ENCODE measurements at regions not wholly inside any gene's neighbourhood (a gene's known extent, or its start where the extent isn't known, plus 50 kb on each side); places are given as distances from the start of the nearest gene placed in this dataset.

- intact Hi-C loops (cut with DNase I): no loop called here
- Histone ChIP-seq H3K9me3 (no peaks in the 10 kb centered on the region), H3K4me1 (no peaks in the 10 kb centered on the region), H3K4me3 (no peak overlapping the region), H3K36me3 (no peaks in the 10 kb centered on the region), H3K27ac (no peak overlapping the region), H3K27me3 (no peaks in the 10 kb centered on the region)
- no peak for DNase-seq (ENCODE audit: extremely low spot score in 2 of 2)
- TF ChIP-seq POLR2A (IDR thresholded peaks at IDR 0.05): no peak
- no peak for TF ChIP-seq POLR2AphosphoS5 (IDR thresholded peaks at IDR 0.05; ENCODE audit: insufficient read depth in 1 of 2, low read depth in 1 of 2)
- TF ChIP-seq, protein P1, sequence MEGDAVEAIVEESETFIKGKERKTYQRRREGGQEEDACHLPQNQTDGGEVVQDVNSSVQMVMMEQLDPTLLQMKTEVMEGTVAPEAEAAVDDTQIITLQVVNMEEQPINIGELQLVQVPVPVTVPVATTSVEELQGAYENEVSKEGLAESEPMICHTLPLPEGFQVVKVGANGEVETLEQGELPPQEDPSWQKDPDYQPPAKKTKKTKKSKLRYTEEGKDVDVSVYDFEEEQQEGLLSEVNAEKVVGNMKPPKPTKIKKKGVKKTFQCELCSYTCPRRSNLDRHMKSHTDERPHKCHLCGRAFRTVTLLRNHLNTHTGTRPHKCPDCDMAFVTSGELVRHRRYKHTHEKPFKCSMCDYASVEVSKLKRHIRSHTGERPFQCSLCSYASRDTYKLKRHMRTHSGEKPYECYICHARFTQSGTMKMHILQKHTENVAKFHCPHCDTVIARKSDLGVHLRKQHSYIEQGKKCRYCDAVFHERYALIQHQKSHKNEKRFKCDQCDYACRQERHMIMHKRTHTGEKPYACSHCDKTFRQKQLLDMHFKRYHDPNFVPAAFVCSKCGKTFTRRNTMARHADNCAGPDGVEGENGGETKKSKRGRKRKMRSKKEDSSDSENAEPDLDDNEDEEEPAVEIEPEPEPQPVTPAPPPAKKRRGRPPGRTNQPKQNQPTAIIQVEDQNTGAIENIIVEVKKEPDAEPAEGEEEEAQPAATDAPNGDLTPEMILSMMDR (IDR thresholded peaks at IDR 0.05): no peak
Measured at GRCh38 chr13:109351236-109351635, 435.1 kb downstream of the IRS2 start.

- Histone ChIP-seq H3K4me3 (no peak overlapping the region), H3K27ac (no peak overlapping the region), H3K36me3 (no peaks in the 10 kb centered on the region), H3K9me3 (no peaks in the 10 kb centered on the region), H3K27me3 (no peaks in the 10 kb centered on the region), H3K4me1 (no peaks in the 10 kb centered on the region)
- no peak for DNase-seq (ENCODE audit: extremely low spot score in 2 of 2)
- TF ChIP-seq POLR2A (IDR thresholded peaks at IDR 0.05) (no peak), POLR2AphosphoS5 (IDR thresholded peaks at IDR 0.05; ENCODE audit: insufficient read depth in 1 of 2, low read depth in 1 of 2) (no peak)
- TF ChIP-seq, protein P1 (IDR thresholded peaks at IDR 0.05): no peak
- intact Hi-C loops (cut with DNase I): no loop called here
Measured at GRCh38 chr13:109348519-109349258, 437.7 kb downstream of the IRS2 start.

- Histone ChIP-seq H3K36me3 (no peaks in the 10 kb centered on the region), H3K27ac (no peak overlapping the region), H3K27me3 (no peaks in the 10 kb centered on the region), H3K4me3 (no peak overlapping the region), H3K4me1 (no peaks in the 10 kb centered on the region), H3K9me3 (no peaks in the 10 kb centered on the region)
- no peak for DNase-seq (ENCODE audit: extremely low spot score in 2 of 2)
- intact Hi-C loops (cut with DNase I): no loop called here
- no peak for TF ChIP-seq POLR2A (IDR thresholded peaks at IDR 0.05)
- no peak for TF ChIP-seq POLR2AphosphoS5 (IDR thresholded peaks at IDR 0.05; ENCODE audit: insufficient read depth in 1 of 2, low read depth in 1 of 2)
- TF ChIP-seq, protein P1 (IDR thresholded peaks at IDR 0.05): no peak
Measured at GRCh38 chr13:109346060-109346459, 440.3 kb downstream of the IRS2 start.

- Histone ChIP-seq H3K27me3 (no peaks in the 10 kb centered on the region), H3K9me3 (no peaks in the 10 kb centered on the region), H3K36me3 (no peaks in the 10 kb centered on the region), H3K4me1 (no peaks in the 10 kb centered on the region), H3K27ac (no peak overlapping the region), H3K4me3 (no peak overlapping the region)
- intact Hi-C loops (cut with DNase I): no loop called here
- no peak for TF ChIP-seq POLR2A (IDR thresholded peaks at IDR 0.05)
- TF ChIP-seq, protein P1 (IDR thresholded peaks at IDR 0.05): no peak
- no peak for DNase-seq (ENCODE audit: extremely low spot score in 2 of 2)
Measured at GRCh38 chr13:109345433-109345941, 440.9 kb downstream of the IRS2 start.

DNA sequence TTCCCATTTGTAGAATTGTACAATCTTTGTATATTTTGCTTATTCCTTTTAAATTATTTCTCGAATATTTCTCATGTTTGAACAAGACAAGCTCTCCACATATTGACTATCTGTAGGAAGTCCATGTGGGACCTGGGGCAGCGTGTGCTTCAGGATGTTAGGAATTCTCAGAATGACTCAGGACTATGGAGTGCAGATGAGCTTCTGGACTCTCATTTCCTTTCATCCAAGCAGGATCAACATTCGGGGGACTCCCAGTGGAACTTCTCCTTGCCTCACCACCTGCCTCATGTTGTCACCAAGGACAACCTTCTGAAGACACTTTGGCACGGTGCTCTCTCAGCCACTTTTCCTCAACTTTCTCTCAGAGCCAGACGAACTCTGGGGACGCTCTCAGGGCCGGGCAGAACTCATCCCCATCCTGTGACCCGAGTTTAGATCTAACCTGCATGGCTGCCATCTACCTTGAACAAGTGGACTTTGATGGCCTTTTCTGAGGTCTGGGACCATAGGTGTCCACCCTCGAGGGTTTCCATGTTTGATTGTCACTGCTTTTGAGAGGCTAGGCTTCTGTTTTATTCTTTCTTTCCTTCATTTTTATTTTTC, 441.7 kb downstream of the IRS2 start:
- Histone ChIP-seq H3K27ac (no peak overlapping the region), H3K36me3 (no peaks in the 10 kb centered on the region), H3K27me3 (no peaks in the 10 kb centered on the region), H3K4me1 (no peaks in the 10 kb centered on the region), H3K4me3 (no peak overlapping the region), H3K9me3 (no peaks in the 10 kb centered on the region)
- intact Hi-C loops (cut with DNase I): no loop called here
- DNase-seq (ENCODE audit: extremely low spot score in 2 of 2): no peak
- TF ChIP-seq POLR2A (IDR thresholded peaks at IDR 0.05): no peak
- TF ChIP-seq, protein P1 (IDR thresholded peaks at IDR 0.05): no peak
- no peak for TF ChIP-seq POLR2AphosphoS5 (IDR thresholded peaks at IDR 0.05; ENCODE audit: insufficient read depth in 1 of 2, low read depth in 1 of 2)

Data from vagina (tissue), 2 donors.